ENCODE measurements at regions not wholly inside any gene's neighbourhood (a gene's known extent, or its start where the extent isn't known, plus 50 kb on each side); places are given as distances from the start of the nearest gene placed in this dataset.
"Not testable (repeated sequence)": the region's sequence is repeated elsewhere in the genome, so short reads cannot be mapped to it uniquely, and the experiment has no call there.

- DNase-seq, POLR2A ChIA-PET, H3K9me3 Mint-ChIP-seq, H3K4me3 Mint-ChIP-seq, H3K4me1 Mint-ChIP-seq, H3K36me3 Mint-ChIP-seq, H3K27me3 Mint-ChIP-seq, H3K27ac Mint-ChIP-seq, ATAC-seq: not testable (repeated sequence)
Measured at GRCh38 chr10:32188601-32189000, 132.4 kb upstream of the KIF5B start.

- peaks cover 2 to 5% (median 4%) of the 10 kb centered on the region in 4 donors for H3K4me1 Mint-ChIP-seq
- H3K9me3 Mint-ChIP-seq: no peaks in the 10 kb centered on the region
Measured at GRCh38 chr10:32187686-32188085, 131.5 kb upstream of the KIF5B start.

GRCh38 chr10:32183652-32184051 lies 127.4 kb upstream of the KIF5B start:
- H3K27me3 Mint-ChIP-seq: peaks cover 0 to 12% (median 2%) of the 10 kb centered on the region in 5 donors
- not testable (repeated sequence) for H3K27ac Mint-ChIP-seq, DNase-seq, H3K4me1 Mint-ChIP-seq, H3K9me3 Mint-ChIP-seq, ATAC-seq, H3K36me3 Mint-ChIP-seq, H3K4me3 Mint-ChIP-seq
- POLR2A ChIA-PET: interaction anchor here (0.7 kb wide), 1 partner anchor 307 kb away, joined by 9 read pairs; no protein-coding TSS in a partner anchor

More at GRCh38 chr10:32187686-32188085, 131.5 kb upstream of the KIF5B start:
- no peak for DNase-seq
- Mint-ChIP-seq H3K36me3 (no peaks in the 10 kb centered on the region), H3K4me3 (no peak overlapping the region), H3K27me3 (peaks cover 0 to 9% (median 2%) of the 10 kb centered on the region in 5 donors), H3K27ac (peak overlapping the region in 1 of 10 donors; percentile 49)
- POLR2A ChIA-PET: no interaction called here
- ATAC-seq: no peak

DNA sequence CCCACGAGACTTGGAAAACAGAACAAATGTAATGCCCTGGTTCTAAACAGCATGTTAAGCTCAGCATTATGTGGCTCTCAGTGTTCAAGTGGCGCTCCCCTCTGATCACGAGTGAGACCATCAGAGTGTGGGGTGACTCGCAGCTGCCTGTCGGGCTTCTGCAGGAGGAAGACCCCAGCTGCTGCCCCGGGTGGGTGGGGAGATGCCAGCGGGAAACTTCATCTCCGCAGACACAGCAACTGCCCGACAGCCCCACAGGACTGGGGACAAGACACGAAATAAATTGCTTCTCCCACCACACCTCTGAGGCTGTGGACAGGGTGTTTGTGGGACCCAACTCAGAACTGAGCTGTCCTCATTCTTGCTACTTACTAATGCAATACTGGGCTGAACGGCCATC lies 126.3 kb upstream of the KIF5B start:
- Mint-ChIP-seq H3K9me3 (no peaks in the 10 kb centered on the region), H3K36me3 (no peaks in the 10 kb centered on the region), H3K4me3 (no peak overlapping the region), H3K27me3 (peaks cover 0 to 10% (median 2%) of the 10 kb centered on the region in 5 donors), H3K27ac (no peak overlapping the region), H3K4me1 (peaks cover 0 to 2% (median 0%) of the 10 kb centered on the region in 4 donors)
- POLR2A ChIA-PET: no interaction called here
- no peak for ATAC-seq
- DNase-seq: no peak

GRCh38 chr10:32180390-32181280 lies 124.4 kb upstream of the KIF5B start:
- H3K4me1 Mint-ChIP-seq: peaks cover 0 to 2% (median 0%) of the 10 kb centered on the region in 4 donors
- ATAC-seq (no peak), DNase-seq (no peak)
- H3K4me3 Mint-ChIP-seq: no peak overlapping the region
- POLR2A ChIA-PET: no interaction called here
- no peak overlapping the region for H3K27ac Mint-ChIP-seq
- no peaks in the 10 kb centered on the region for H3K36me3 Mint-ChIP-seq
- peaks cover 0 to 3% (median 0%) of the 10 kb centered on the region in 5 donors for H3K27me3 Mint-ChIP-seq
- H3K9me3 Mint-ChIP-seq: no peaks in the 10 kb centered on the region

DNA sequence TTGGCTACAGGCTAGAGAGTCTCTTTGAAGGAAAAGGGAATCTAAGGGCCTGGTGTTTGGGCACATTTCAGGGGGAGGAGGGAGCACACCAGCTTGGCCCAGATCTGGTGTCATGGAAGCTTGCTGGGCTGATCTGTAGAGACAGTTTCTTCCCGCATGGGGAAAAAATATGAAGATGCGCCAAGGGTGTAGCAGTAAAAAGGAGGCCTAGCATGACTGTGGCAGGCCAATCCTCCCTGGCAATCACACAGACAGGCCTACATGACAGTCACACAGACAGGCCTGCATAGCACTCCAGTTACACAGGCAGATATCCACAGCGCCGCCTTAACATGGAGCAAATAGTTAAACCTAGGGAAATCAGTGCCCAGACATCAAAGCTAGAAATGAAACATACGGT lies 123.6 kb upstream of the KIF5B start:
- Mint-ChIP-seq H3K27me3 (peaks cover 0 to 3% (median 0%) of the 10 kb centered on the region in 5 donors), H3K9me3 (peaks cover 0 to 4% (median 0%) of the 10 kb centered on the region in 9 donors), H3K4me3 (no peak overlapping the region), H3K4me1 (peaks cover 0 to 2% (median 0%) of the 10 kb centered on the region in 4 donors), H3K27ac (no peak overlapping the region), H3K36me3 (no peaks in the 10 kb centered on the region)
- POLR2A ChIA-PET: no interaction called here
- DNase-seq (no peak), ATAC-seq (no peak)

- DNase-seq, H3K36me3 Mint-ChIP-seq, H3K27ac Mint-ChIP-seq, H3K4me3 Mint-ChIP-seq, H3K9me3 Mint-ChIP-seq, ATAC-seq, H3K4me1 Mint-ChIP-seq, POLR2A ChIA-PET, H3K27me3 Mint-ChIP-seq: not testable (repeated sequence)
Measured at GRCh38 chr10:32177594-32177993, 121.4 kb upstream of the KIF5B start.

DNA sequence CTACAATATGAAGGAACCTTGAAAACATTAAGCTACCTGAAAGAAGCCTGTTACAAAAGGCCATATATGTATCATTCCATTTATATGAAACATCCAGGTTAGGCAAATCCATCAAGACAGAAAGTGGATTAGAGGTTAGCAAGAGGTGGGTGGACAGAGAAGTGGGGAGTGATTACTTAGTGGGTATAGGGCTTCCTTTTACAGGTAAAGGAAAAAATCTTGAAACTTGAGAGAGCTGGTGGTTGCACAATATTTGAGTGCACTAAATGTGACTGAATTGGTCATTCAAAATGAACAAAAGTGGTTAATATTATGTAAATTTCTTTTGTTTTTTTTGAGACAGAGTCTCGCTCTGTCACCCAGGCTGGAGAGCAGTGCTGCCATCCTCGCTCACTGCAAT lies 119.4 kb upstream of the KIF5B start:
- no peaks in the 10 kb centered on the region for H3K4me1 Mint-ChIP-seq
- H3K9me3 Mint-ChIP-seq: peaks cover 0 to 9% (median 0%) of the 10 kb centered on the region in 9 donors
- no peak for ATAC-seq

DNA sequence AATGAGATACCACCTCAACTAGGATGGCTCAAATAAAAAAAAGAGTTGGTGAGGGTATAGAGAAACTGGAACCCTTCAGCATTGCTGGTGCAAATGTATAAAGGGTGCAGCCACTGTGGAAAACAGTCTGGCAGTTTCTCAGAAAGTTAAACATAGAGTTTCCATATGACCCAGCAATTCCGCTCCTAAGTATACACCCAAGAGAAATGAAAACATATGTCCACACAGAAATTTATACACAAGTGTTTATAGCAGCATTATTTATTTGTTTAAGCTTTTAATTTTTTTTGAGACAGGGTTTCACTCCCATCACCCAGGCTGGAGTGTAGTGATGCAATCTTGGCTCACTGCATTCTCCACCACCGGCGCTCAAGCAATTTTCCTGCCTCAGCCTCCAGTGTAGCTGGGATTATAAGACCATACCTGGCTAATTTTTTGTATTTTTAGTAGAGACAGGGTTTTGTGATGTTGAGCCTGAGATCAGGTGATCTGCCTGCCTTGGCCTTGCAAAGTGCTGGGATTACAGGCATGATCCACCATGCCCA lies 118.2 kb upstream of the KIF5B start:
- Mint-ChIP-seq H3K27me3 (peaks cover 0 to 4% (median 2%) of the 10 kb centered on the region in 5 donors), H3K9me3 (peaks cover 0 to 9% (median 0%) of the 10 kb centered on the region in 9 donors), H3K36me3 (no peaks in the 10 kb centered on the region), H3K4me3 (no peak overlapping the region), H3K4me1 (peaks cover 0 to 2% (median 0%) of the 10 kb centered on the region in 4 donors), H3K27ac (no peak overlapping the region)
- ATAC-seq: no peak
- no peak for DNase-seq
- POLR2A ChIA-PET: no interaction called here

More for the DNA sequence above, 119.4 kb upstream of the KIF5B start:
- DNase-seq: no peak
- Mint-ChIP-seq H3K36me3 (no peaks in the 10 kb centered on the region), H3K27ac (no peak overlapping the region), H3K4me3 (no peak overlapping the region), H3K27me3 (no peaks in the 10 kb centered on the region)
- POLR2A ChIA-PET: no interaction called here

GRCh38 chr10:32171204-32171603 lies 115.0 kb upstream of the KIF5B start:
- Mint-ChIP-seq H3K27me3 (peaks cover 0 to 4% (median 3%) of the 10 kb centered on the region in 5 donors), H3K27ac (no peak overlapping the region), H3K9me3 (peaks cover 0 to 9% (median 0%) of the 10 kb centered on the region in 9 donors), H3K36me3 (no peaks in the 10 kb centered on the region), H3K4me1 (peaks cover 0 to 2% (median 0%) of the 10 kb centered on the region in 4 donors), H3K4me3 (no peak overlapping the region)
- ATAC-seq (no peak), DNase-seq (no peak)
- POLR2A ChIA-PET: no interaction called here

DNA sequence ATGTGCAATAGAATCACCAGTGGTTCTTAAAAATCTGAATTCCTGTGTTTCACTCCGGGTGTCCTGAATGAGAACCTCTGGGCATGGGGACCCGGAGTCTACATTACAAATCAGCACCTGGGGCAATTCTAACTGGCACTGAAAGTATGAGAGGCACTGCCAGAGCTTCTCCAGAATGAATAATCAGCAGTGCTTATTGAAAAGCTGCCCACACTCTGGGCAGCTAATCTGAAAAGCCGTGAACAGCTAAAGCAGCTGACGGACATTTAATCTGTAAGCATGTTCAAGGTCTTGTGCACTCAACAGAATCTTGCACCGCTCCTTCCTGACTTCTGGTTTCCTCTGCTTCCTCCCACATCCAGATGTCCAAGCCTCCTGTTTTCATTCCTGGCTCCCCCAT lies 113.3 kb upstream of the KIF5B start:
- POLR2A ChIA-PET: no interaction called here
- Mint-ChIP-seq H3K36me3 (no peaks in the 10 kb centered on the region), H3K4me3 (no peak overlapping the region), H3K9me3 (peaks cover 0 to 3% (median 0%) of the 10 kb centered on the region in 9 donors), H3K27me3 (peaks cover 3 to 9% (median 6%) of the 10 kb centered on the region in 5 donors), H3K27ac (no peak overlapping the region), H3K4me1 (peaks cover 0 to 2% (median 0%) of the 10 kb centered on the region in 4 donors)
- DNase-seq (no peak), ATAC-seq (no peak)

DNA sequence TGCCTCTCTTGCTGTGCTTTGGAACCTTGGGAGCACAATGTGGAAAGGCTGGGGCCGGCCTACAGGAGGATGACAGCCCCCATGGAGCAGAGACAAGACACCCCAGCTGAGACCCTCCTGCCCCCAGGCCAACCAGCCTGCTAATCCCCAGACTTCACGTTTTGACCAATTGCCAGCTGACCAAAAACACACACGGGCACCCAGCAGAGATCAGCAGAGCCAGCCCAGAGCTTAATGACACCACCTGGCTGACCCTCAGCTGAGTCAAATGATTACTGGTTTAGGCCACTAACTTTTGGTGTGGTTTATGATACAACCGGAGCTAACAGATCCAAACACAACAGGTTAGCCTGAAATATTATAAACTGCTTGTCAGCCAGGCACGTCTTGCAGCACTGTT lies 111.2 kb upstream of the KIF5B start:
- H3K27ac Mint-ChIP-seq: no peak overlapping the region
- no peaks in the 10 kb centered on the region for H3K36me3 Mint-ChIP-seq
- H3K4me3 Mint-ChIP-seq: no peak overlapping the region
- no peak for DNase-seq
- H3K4me1 Mint-ChIP-seq: peaks cover 0 to 2% (median 0%) of the 10 kb centered on the region in 4 donors
- ATAC-seq: no peak
- peaks cover 3 to 10% (median 6%) of the 10 kb centered on the region in 5 donors for H3K27me3 Mint-ChIP-seq
- POLR2A ChIA-PET: no interaction called here
- no peaks in the 10 kb centered on the region for H3K9me3 Mint-ChIP-seq

DNA sequence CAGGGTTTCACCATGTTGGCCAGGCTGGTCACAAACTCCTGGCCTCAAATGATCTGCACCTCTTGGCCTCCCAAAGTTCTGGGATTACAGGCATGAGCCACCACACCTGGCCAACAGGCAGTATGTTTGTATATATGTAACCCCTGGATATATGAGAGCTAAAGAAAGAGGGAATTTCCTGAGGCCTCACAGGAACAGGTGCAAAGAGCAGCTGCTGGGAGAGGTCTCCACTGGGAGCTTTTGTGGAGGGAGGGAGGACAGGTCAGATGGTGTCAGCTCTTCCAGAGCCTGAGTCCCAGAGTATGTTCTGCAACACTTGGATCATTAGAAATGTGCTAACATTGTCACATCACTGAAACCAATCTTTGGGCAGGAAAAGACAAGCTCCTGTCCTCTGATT lies 110.1 kb upstream of the KIF5B start:
- POLR2A ChIA-PET: no interaction called here
- H3K27ac Mint-ChIP-seq: no peak overlapping the region
- peaks cover 3 to 10% (median 6%) of the 10 kb centered on the region in 5 donors for H3K27me3 Mint-ChIP-seq
- ATAC-seq (no peak), DNase-seq (no peak)
- H3K9me3 Mint-ChIP-seq: no peaks in the 10 kb centered on the region
- peaks cover 0 to 2% (median 0%) of the 10 kb centered on the region in 4 donors for H3K4me1 Mint-ChIP-seq
- H3K4me3 Mint-ChIP-seq: no peak overlapping the region
- H3K36me3 Mint-ChIP-seq: no peaks in the 10 kb centered on the region

Data from naive thymus-derived CD8-positive, alpha-beta T cell (primary cell).